Ishikawa (cell line): ENCODE measurements at regions not wholly inside any gene's neighbourhood (a gene's known extent, or its start where the extent isn't known, plus 50 kb on each side); places are given as distances from the start of the nearest gene placed in this dataset.

ENCODE experiments used
- CEBPB ChIP-seq: IDR thresholded peaks from 2 replicates; pipeline ENCODE4 v1.6.1; 2012
- CREB1 ChIP-seq: IDR thresholded peaks from 2 replicates; pipeline ENCODE4 v1.6.1; 2012; ENCODE audit warnings: low read depth
- EGR1 ChIP-seq: IDR thresholded peaks from 2 replicates; pipeline ENCODE4 v1.6.1; 2012
- EP300 ChIP-seq: IDR thresholded peaks from 2 replicates; pipeline ENCODE4 v1.6.1; 2012; ENCODE audit warnings: borderline replicate concordance
- FOXM1 ChIP-seq: IDR thresholded peaks from 2 replicates; pipeline ENCODE4 v1.6.1; 2012; ENCODE audit warnings: low read depth, borderline replicate concordance
- NFIC ChIP-seq: IDR thresholded peaks from 2 replicates; pipeline ENCODE4 v1.6.1; 2012
- RAD21 ChIP-seq: IDR thresholded peaks from 2 replicates; pipeline ENCODE4 v1.6.1; 2012; ENCODE audit warnings: low read depth
- REST ChIP-seq: IDR thresholded peaks from 2 replicates; pipeline ENCODE4 v1.6.1; 2012; ENCODE audit warnings: low read depth, mild to moderate bottlenecking
- TAF1 ChIP-seq: IDR thresholded peaks from 2 replicates; pipeline ENCODE4 v1.6.1; 2012; ENCODE audit warnings: low read depth, mild to moderate bottlenecking
- TCF12 ChIP-seq: IDR thresholded peaks from 2 replicates; pipeline ENCODE4 v1.6.1; 2012; ENCODE audit warnings: low read depth
- TEAD4 ChIP-seq: IDR thresholded peaks from 2 replicates; pipeline ENCODE4 v1.6.1; 2012
- USF1 ChIP-seq: IDR thresholded peaks from 2 replicates; pipeline ENCODE4 v1.6.1; 2012
- YY1 ChIP-seq: IDR thresholded peaks from 2 replicates; pipeline ENCODE4 v1.6.1; 2012; ENCODE audit warnings: low read depth
- ZBTB7A ChIP-seq: IDR thresholded peaks from 2 replicates; pipeline ENCODE4 v1.6.1; 2012; ENCODE audit warnings: low read depth
- TF ChIP-seq, protein P1 (sequence below): IDR thresholded peaks from 2 replicates; pipeline ENCODE4 v1.6.1; 2012

- TF ChIP-seq ZBTB7A = no peak
- TF ChIP-seq TEAD4 = peak; percentile 79
- peak; percentile 72 for TF ChIP-seq EP300
- TF ChIP-seq, protein P1, sequence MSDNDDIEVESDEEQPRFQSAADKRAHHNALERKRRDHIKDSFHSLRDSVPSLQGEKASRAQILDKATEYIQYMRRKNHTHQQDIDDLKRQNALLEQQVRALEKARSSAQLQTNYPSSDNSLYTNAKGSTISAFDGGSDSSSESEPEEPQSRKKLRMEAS = peak; percentile 69
- peak; percentile 45; the same call in 1 of the 2 replicates for TF ChIP-seq NFIC
- peak; percentile 6; the same call in 1 of the 2 replicates for TF ChIP-seq RAD21
- no peak for TF ChIP-seq CREB1
- TF ChIP-seq TCF12 = peak; percentile 48; the same call in 1 of the 2 replicates
- no peak for TF ChIP-seq CEBPB
- 0 out of 2 replicates have a peak, but pooled peaks have one; percentile 28 for TF ChIP-seq FOXM1
Observed at GRCh38 chr12:86669010-86669409, 412.8 kb upstream of the MGAT4C start.

- TF ChIP-seq CREB1 (no peak), TAF1 (no peak), FOXM1 (no peak), TEAD4 (no peak), YY1 (no peak), TCF12 (no peak), REST (no peak), USF1 (no peak), CEBPB (no peak)
- TF ChIP-seq, protein P1 = no peak
Observed at GRCh38 chr12:86666316-86666715, 410.1 kb upstream of the MGAT4C start.

DNA sequence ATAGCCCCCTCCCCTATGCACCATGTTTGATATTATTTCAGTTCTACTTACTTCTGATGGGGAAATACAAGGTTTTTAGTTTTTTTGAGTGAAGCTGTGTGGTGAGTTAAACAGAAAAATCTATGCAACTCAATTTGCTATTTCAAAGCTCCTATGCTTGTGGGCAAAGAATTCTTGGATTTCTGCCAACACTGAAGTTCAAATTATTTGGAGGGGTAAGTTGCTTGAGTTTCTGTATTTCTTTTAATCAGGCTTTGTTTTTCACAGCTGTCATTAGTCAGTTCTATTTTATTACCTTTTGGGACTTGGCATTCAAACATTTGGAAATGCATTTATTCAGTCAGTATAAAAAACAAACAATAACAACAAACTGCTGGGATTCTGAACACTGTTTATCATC, 407.5 kb upstream of the MGAT4C start:
- TF ChIP-seq NFIC (0 out of 2 replicates have a peak, but pooled peaks have one; percentile 39), REST (no peak)

DNA sequence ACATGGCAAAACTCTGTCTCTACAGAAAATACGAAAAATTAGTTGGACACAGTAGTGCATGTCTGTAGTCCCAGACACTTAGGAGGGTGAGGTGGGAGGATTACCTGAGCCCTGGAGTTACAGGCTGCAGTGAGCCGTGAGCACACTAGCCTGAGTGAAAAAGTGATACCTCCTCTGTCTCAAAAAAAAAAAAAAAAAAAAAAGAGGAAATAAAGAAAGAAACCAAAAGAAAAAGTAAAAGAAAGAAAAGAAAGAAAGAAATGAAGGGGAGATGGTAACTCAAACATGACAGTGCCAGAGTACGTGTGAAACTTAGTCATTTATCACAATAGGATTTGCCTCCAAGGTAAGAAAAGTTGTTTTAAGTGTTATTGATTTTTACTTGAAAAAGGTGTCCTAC, 407.0 kb upstream of the MGAT4C start:
- TF ChIP-seq TCF12 (no peak), TEAD4 (no peak), REST (no peak), USF1 (no peak)

DNA sequence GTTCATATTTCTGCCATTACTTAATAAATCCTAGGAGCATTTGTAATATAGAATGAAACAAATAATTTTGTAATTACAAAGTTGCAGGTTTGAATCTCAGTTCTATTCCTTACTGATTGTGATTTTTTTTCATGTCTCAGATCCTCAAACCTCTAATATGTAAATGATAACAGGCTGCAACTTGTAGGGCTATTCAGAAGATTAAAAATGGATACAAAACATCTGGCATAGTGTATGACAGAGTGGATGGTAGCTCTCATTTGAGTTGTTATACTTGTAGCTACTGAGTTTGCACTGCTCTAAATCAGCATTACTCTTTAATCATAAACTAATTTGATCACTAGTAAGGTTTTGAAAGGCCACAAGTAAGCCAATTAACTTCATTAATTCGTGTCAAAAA, 406.3 kb upstream of the MGAT4C start:
- TF ChIP-seq CEBPB (no peak), REST (no peak), EGR1 (no peak), NFIC (no peak), TEAD4 (no peak), CREB1 (no peak), TAF1 (no peak), USF1 (no peak), EP300 (no peak), ZBTB7A (no peak), YY1 (no peak), TCF12 (no peak)
- TF ChIP-seq, protein P1 = no peak
